GM12892 (cell line): ENCODE measurements at regions not wholly inside any gene's neighbourhood (a gene's known extent, or its start where the extent isn't known, plus 50 kb on each side); places are given as distances from the start of the nearest gene placed in this dataset.

Experiments used
- POLR2A ChIP-seq: IDR thresholded peaks from 2 replicates; pipeline ENCODE4 v1.6.1; 2011; ENCODE audit warnings: low read depth, low read length, control low read depth
- POLR2AphosphoS5 ChIP-seq: IDR thresholded peaks from 2 replicates; pipeline ENCODE4 v1.6.1; 2011; ENCODE audit warnings: low read depth, low read length, control low read depth
- TAF1 ChIP-seq: IDR thresholded peaks from 2 replicates; pipeline ENCODE4 v1.6.1; 2011; ENCODE audit warnings: low read depth, mild to moderate bottlenecking, control low read depth, low read length, borderline replicate concordance

DNA sequence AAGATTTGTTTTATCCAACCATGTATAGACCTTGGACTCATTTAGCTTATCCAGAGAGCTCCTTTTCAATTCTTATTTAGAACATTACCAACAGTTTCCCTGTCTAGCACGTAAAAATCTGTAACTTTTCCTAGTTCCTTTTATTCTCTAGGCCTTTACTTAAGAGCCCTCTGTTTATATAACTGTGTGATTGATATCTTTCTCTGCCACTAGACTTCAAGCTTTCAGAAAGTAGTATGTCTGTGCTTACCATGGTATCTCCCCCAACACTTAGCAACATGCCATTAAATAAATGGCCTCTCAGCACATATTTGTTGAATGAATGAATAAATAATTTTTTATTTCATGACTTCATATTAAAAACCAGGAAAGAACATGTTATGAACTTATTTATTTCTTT is 209.4 kb downstream of the PTPRC start:
- TF ChIP-seq POLR2A (no peak), POLR2AphosphoS5 (no peak), TAF1 (no peak)
